ENCODE measurements at regions not wholly inside any gene's neighbourhood (a gene's known extent, or its start where the extent isn't known, plus 50 kb on each side); places are given as distances from the start of the nearest gene placed in this dataset.

GRCh38 chr3:22209578-22209977 lies 458.6 kb upstream of the ZNF385D start:
- H3K9ac ChIP-seq (replicated peaks in 1 of 4; ENCODE audit: extremely low read depth in 1 of 4, low read depth in 3 of 4, low read length in 3 of 4) = no peak overlapping the region
- H2BK120ac ChIP-seq (replicated peaks; ENCODE audit: low read depth, low read length) = no peak overlapping the region
- FAIRE-seq (no peak), DNase-seq (ENCODE audit: low read depth in 1 of 2, low spot score in 2 of 2) (no peak)
- peaks cover 0 to 1% (median 0%) of the 10 kb centered on the region in 4 experiments; a peak in 2 of 7 replicates for H3K27me3 ChIP-seq (replicated peaks in 1 of 4; ENCODE audit: control insufficient read depth in 3 of 4, extremely low read depth in 1 of 4, insufficient read depth in 3 of 4, low read length in 3 of 4)
- no peak overlapping the region for H3K4me3 ChIP-seq (ENCODE audit: extremely low read depth in 1 of 4, insufficient read depth in 2 of 4, low read depth in 3 of 4, low read length in 4 of 4)
- no peak overlapping the region for H3K23ac ChIP-seq (ENCODE audit: insufficient read length)
- no peak overlapping the region for H2BK12ac ChIP-seq (ENCODE audit: low read depth, low read length)
- H3K9me3 ChIP-seq (ENCODE audit: insufficient read depth in 2 of 2, low read depth in 1 of 2, low read length in 1 of 2) = no peaks in the 10 kb centered on the region
- POLR2A ChIA-PET (ENCODE audit: partially characterized antibody) = no interaction called here
- H3K23me2 ChIP-seq (ENCODE audit: low read depth, low read length) = no peaks in the 10 kb centered on the region
- no peak overlapping the region for H3K56ac ChIP-seq (replicated peaks; ENCODE audit: insufficient read length, low read depth, low read length)
- no peak overlapping the region for H3K4me2 ChIP-seq (ENCODE audit: insufficient read depth in 1 of 2, low read depth in 2 of 2, low read length in 2 of 2)
- no peak overlapping the region for H4K8ac ChIP-seq (ENCODE audit: extremely low read depth, insufficient read depth, low read length)
- no peak overlapping the region for H2BK5ac ChIP-seq (ENCODE audit: low read depth, low read length)
- no peaks in the 10 kb centered on the region for H3K4me1 ChIP-seq (replicated peaks in 1 of 4; ENCODE audit: control insufficient read depth in 3 of 4, insufficient read depth in 4 of 4, low read length in 3 of 4)
- H4K91ac ChIP-seq (replicated peaks; ENCODE audit: insufficient read length, low read length) = no peak overlapping the region
- no peaks in the 10 kb centered on the region for H3K36me3 ChIP-seq (ENCODE audit: control insufficient read depth in 2 of 4, insufficient read depth in 4 of 4, low read length in 3 of 4)
- no peak overlapping the region for H4K5ac ChIP-seq (ENCODE audit: insufficient read length, low read depth, low read length)
- no peak overlapping the region for H2BK15ac ChIP-seq (ENCODE audit: low read length)
- H2BK20ac ChIP-seq (ENCODE audit: low read length) = no peak overlapping the region
- no peaks in the 10 kb centered on the region for H3K79me2 ChIP-seq (ENCODE audit: control insufficient read depth in 1 of 2, insufficient read depth in 2 of 2, low read length in 2 of 2)
- no peak overlapping the region for H3K14ac ChIP-seq (ENCODE audit: insufficient read length)
- H3K79me1 ChIP-seq (ENCODE audit: low read depth, low read length) = no peaks in the 10 kb centered on the region
- 98% methylated on average over 2 of the region's 2 CpGs; no CpG with 5 or more reads in 1 of the 2 experiments for WGBS, 2 experiments (ENCODE audit: extremely low coverage in 1 of 2, insufficient coverage in 1 of 2, insufficient read length in 1 of 2, insufficient replicate concordance in 2 of 2, low coverage in 1 of 2, low lambda C conversion rate in 2 of 2, missing lambda C conversion rate in 1 of 2)
- no peak overlapping the region for H2AK5ac ChIP-seq (ENCODE audit: low read depth, low read length)
- no peak overlapping the region for H3K18ac ChIP-seq (ENCODE audit: extremely low read depth, low read length)
- H4K20me1 ChIP-seq (replicated peaks in 1 of 2; ENCODE audit: control insufficient read depth in 1 of 2, insufficient read depth in 2 of 2, low read length in 2 of 2) = no peaks in the 10 kb centered on the region
- H3K4ac ChIP-seq (replicated peaks; ENCODE audit: insufficient read length, low read depth, low read length) = no peak overlapping the region
- no peak overlapping the region for H2AFZ ChIP-seq (ENCODE audit: low read length)
- CTCF ChIA-PET (ENCODE audit: partially characterized antibody) = no interaction called here
- no peak overlapping the region for H3K27ac ChIP-seq (ENCODE audit: low read depth, low read length)
- TF ChIP-seq NRF1 (IDR thresholded peaks at IDR 0.05; ENCODE audit: low read depth, low read length) = no peak

Measured in H1 (cell line).